Tibial nerve (tissue), 3 donors: ENCODE measurements at regions not wholly inside any gene's neighbourhood (a gene's known extent, or its start where the extent isn't known, plus 50 kb on each side); places are given as distances from the start of the nearest gene placed in this dataset.

Source experiments
- POLR2A ChIP-seq, 2 donors: fragments of 450-650 bp; IDR thresholded peaks; one replicate each; pipeline ENCODE4 v1.6.1; 2017; ENCODE audit warnings: antibody characterized with exemption in 2 of 2, mild to moderate bottlenecking in 2 of 2, moderate library complexity in 2 of 2
- TF ChIP-seq, protein P1 (sequence below), 5 experiments: fragments of 200-600 bp in 3 of 5; fragments of 450-650 bp in 2 of 5; sonication (generic) in 3 of 5; IDR thresholded peaks; one replicate each; pipeline ENCODE4 v1.5.1; 2016 to 2019; ENCODE audit warnings: antibody characterized with exemption in 5 of 5, mild to moderate bottlenecking in 3 of 5, moderate library complexity in 2 of 5

GRCh38 chr11:95521133-95521542 lies 268.4 kb downstream of the FAM76B start:
- TF ChIP-seq, protein P1, sequence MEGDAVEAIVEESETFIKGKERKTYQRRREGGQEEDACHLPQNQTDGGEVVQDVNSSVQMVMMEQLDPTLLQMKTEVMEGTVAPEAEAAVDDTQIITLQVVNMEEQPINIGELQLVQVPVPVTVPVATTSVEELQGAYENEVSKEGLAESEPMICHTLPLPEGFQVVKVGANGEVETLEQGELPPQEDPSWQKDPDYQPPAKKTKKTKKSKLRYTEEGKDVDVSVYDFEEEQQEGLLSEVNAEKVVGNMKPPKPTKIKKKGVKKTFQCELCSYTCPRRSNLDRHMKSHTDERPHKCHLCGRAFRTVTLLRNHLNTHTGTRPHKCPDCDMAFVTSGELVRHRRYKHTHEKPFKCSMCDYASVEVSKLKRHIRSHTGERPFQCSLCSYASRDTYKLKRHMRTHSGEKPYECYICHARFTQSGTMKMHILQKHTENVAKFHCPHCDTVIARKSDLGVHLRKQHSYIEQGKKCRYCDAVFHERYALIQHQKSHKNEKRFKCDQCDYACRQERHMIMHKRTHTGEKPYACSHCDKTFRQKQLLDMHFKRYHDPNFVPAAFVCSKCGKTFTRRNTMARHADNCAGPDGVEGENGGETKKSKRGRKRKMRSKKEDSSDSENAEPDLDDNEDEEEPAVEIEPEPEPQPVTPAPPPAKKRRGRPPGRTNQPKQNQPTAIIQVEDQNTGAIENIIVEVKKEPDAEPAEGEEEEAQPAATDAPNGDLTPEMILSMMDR (IDR thresholded peaks at IDR 0.05): no peak
- TF ChIP-seq POLR2A (IDR thresholded peaks at IDR 0.05): no peak
